ENCODE measurements at regions not wholly inside any gene's neighbourhood (a gene's known extent, or its start where the extent isn't known, plus 50 kb on each side); places are given as distances from the start of the nearest gene placed in this dataset.

- no peak for DNase-seq (ENCODE audit: extremely low read depth, low read depth)
- no peak for TF ChIP-seq CTCF (IDR thresholded peaks at IDR 0.05; ENCODE audit: low read depth, low read length)
These were observed 878.2 kb downstream of the MAT2B start for GRCh38 chr5:164383662-164384061.

GRCh38 chr5:164392531-164392930 lies 887.1 kb downstream of the MAT2B start:
- TF ChIP-seq CTCF (IDR thresholded peaks at IDR 0.05; ENCODE audit: low read depth, low read length): no peak
- DNase-seq (ENCODE audit: extremely low read depth, low read depth): no peak

- DNase-seq (ENCODE audit: extremely low read depth, low read depth): no peak
- no peak for TF ChIP-seq CTCF (IDR thresholded peaks at IDR 0.05; ENCODE audit: low read depth, low read length)
These were observed 889.3 kb downstream of the MAT2B start for GRCh38 chr5:164394686-164395194.

- TF ChIP-seq CTCF (IDR thresholded peaks at IDR 0.05; ENCODE audit: low read depth, low read length): no peak
- DNase-seq (ENCODE audit: extremely low read depth, low read depth): no peak
These were observed 907.1 kb downstream of the MAT2B start for GRCh38 chr5:164412531-164412930.

- no peak for DNase-seq (ENCODE audit: extremely low read depth, low read depth)
- TF ChIP-seq CTCF (IDR thresholded peaks at IDR 0.05; ENCODE audit: low read depth, low read length): no peak
These were observed 914.7 kb downstream of the MAT2B start for GRCh38 chr5:164420161-164420560.

- DNase-seq (ENCODE audit: extremely low read depth, low read depth): no peak
- no peak for TF ChIP-seq CTCF (IDR thresholded peaks at IDR 0.05; ENCODE audit: low read depth, low read length)
These were observed 917.0 kb downstream of the MAT2B start for GRCh38 chr5:164422400-164422799.

- no peak for TF ChIP-seq CTCF (IDR thresholded peaks at IDR 0.05; ENCODE audit: low read depth, low read length)
- DNase-seq (ENCODE audit: extremely low read depth, low read depth): no peak
These were observed 926.4 kb downstream of the MAT2B start for GRCh38 chr5:164431634-164432304.
